ENCODE measurements at regions not wholly inside any gene's neighbourhood (a gene's known extent, or its start where the extent isn't known, plus 50 kb on each side); places are given as distances from the start of the nearest gene placed in this dataset.

GRCh38 chr20:43839793-43840199, 74.9 kb upstream of the TOX2 start:
- Histone ChIP-seq H2BK12ac (ENCODE audit: insufficient read length, low read depth, low read length) (no peak overlapping the region), H2BK15ac (ENCODE audit: low read depth, low read length) (no peak overlapping the region), H4K8ac (replicated peaks; ENCODE audit: insufficient read length, low read depth, low read length) (no peak overlapping the region), H2AK5ac (ENCODE audit: insufficient read length, low read length) (no peak overlapping the region), H3T11ph (ENCODE audit: low read length) (no peak overlapping the region), H4K20me1 (ENCODE audit: control insufficient read depth, insufficient read depth, insufficient read length) (no peaks in the 10 kb centered on the region), H2BK20ac (ENCODE audit: low read depth, low read length, poor library complexity, severe bottlenecking) (no peak overlapping the region), H3K4me1 (ENCODE audit: insufficient read depth, low read length) (no peaks in the 10 kb centered on the region), H3K27me3 (ENCODE audit: insufficient read depth, low read length) (no peaks in the 10 kb centered on the region), H3K4me2 (ENCODE audit: insufficient read depth, insufficient read length, low read length) (no peak overlapping the region), H3K79me2 (ENCODE audit: insufficient read depth, low read length) (no peaks in the 10 kb centered on the region), H3K56ac (ENCODE audit: insufficient read length, low read depth, low read length) (no peak overlapping the region), H2AFZ (ENCODE audit: low read length) (no peak overlapping the region), H4K5ac (ENCODE audit: insufficient read length, low read depth, low read length) (no peak overlapping the region), H3K18ac (ENCODE audit: insufficient read length, low read depth, low read length) (no peak overlapping the region), H3K23me2 (ENCODE audit: insufficient read length, low read depth, low read length, poor library complexity, severe bottlenecking) (no peaks in the 10 kb centered on the region), H2BK120ac (ENCODE audit: low read depth, low read length, poor library complexity, severe bottlenecking) (no peak overlapping the region), H3K9me3 (ENCODE audit: control insufficient read depth, low read depth, low read length) (no peaks in the 10 kb centered on the region), H3K4ac (ENCODE audit: low read depth, low read length) (no peak overlapping the region), H3K9ac (ENCODE audit: extremely low read depth, insufficient read length, low read length) (no peak overlapping the region), H4K91ac (ENCODE audit: insufficient read length, low read depth, low read length) (no peak overlapping the region), H2BK5ac (ENCODE audit: insufficient read length, low read length) (no peak overlapping the region), H3K14ac (ENCODE audit: insufficient read depth, low read length) (no peak overlapping the region), H3K79me1 (ENCODE audit: insufficient read depth, low read depth, low read length, poor library complexity, severe bottlenecking) (no peaks in the 10 kb centered on the region), H3K27ac (ENCODE audit: insufficient read length, low read depth, low read length) (no peak overlapping the region), H3K23ac (ENCODE audit: insufficient read length, low read depth, low read length) (no peak overlapping the region)
- DNase-seq = no peak
- peaks cover 8 to 9% of the 10 kb centered on the region in 2 experiments; a peak in 3 of 4 replicates for H3K4me1 Mint-ChIP-seq
- no peak overlapping the region for H3K4me3 Mint-ChIP-seq
- WGBS (ENCODE audit: extremely low coverage, insufficient read length, low lambda C conversion rate) = no CpG with 5 or more reads among the region's 4 CpGs
- no peaks in the 10 kb centered on the region; the same call in 1 of the 2 replicates for H3K27me3 Mint-ChIP-seq (ENCODE audit: low read depth)
- H3K9me3 Mint-ChIP-seq = no peaks in the 10 kb centered on the region
- H3K27ac Mint-ChIP-seq = no peak overlapping the region
- H3K36me3 Mint-ChIP-seq (ENCODE audit: insufficient read depth in 1 of 3, low read depth in 3 of 3) = peaks cover 0 to 1% (median 0%) of the 10 kb centered on the region in 3 experiments; a peak in 1 of 7 replicates
- no peak for TF ChIP-seq CTCF (conservative IDR thresholded peaks at IDR 0.05)
